ENCODE measurements at regions not wholly inside any gene's neighbourhood (a gene's known extent, or its start where the extent isn't known, plus 50 kb on each side); places are given as distances from the start of the nearest gene placed in this dataset.

GRCh38 chr12:59929110-59929509 is 333.3 kb downstream of the SLC16A7 start:
- TF ChIP-seq FOXK2 (IDR thresholded peaks at IDR 0.05) (no peak), SP1 (IDR thresholded peaks at IDR 0.05) (no peak), HDGF (IDR thresholded peaks at IDR 0.05; ENCODE audit: borderline replicate concordance) (no peak), LEF1 (IDR thresholded peaks at IDR 0.05; ENCODE audit: borderline replicate concordance) (no peak), NFRKB (IDR thresholded peaks at IDR 0.05) (no peak), FOXM1 (IDR thresholded peaks at IDR 0.05; ENCODE audit: borderline replicate concordance) (no peak), FOXA1 (IDR thresholded peaks at IDR 0.05) (no peak), ZNF384 (IDR thresholded peaks at IDR 0.05) (no peak), SUZ12 (IDR thresholded peaks at IDR 0.05) (no peak), ELF4 (IDR thresholded peaks at IDR 0.05) (no peak)

All from HEK293T (cell line).